ENCODE measurements at regions not wholly inside any gene's neighbourhood (a gene's known extent, or its start where the extent isn't known, plus 50 kb on each side); places are given as distances from the start of the nearest gene placed in this dataset.

GRCh38 chr14:31926652-31927347, 150.3 kb upstream of the ARHGAP5 start (continued):
- TF ChIP-seq SNAPC5 (CRISPR knock-in tag; IDR thresholded peaks at IDR 0.05) (no peak), ELF2 (CRISPR knock-in tag; IDR thresholded peaks at IDR 0.05) (no peak), ZNF717 (CRISPR knock-in tag; IDR thresholded peaks at IDR 0.05) (no peak), MTA2 (IDR thresholded peaks at IDR 0.05; ENCODE audit: low read depth) (no peak), WHSC1 (IDR thresholded peaks at IDR 0.05; ENCODE audit: low read length) (no peak)
- TF ChIP-seq, protein P1, sequence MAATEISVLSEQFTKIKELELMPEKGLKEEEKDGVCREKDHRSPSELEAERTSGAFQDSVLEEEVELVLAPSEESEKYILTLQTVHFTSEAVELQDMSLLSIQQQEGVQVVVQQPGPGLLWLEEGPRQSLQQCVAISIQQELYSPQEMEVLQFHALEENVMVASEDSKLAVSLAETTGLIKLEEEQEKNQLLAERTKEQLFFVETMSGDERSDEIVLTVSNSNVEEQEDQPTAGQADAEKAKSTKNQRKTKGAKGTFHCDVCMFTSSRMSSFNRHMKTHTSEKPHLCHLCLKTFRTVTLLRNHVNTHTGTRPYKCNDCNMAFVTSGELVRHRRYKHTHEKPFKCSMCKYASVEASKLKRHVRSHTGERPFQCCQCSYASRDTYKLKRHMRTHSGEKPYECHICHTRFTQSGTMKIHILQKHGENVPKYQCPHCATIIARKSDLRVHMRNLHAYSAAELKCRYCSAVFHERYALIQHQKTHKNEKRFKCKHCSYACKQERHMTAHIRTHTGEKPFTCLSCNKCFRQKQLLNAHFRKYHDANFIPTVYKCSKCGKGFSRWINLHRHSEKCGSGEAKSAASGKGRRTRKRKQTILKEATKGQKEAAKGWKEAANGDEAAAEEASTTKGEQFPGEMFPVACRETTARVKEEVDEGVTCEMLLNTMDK (IDR thresholded peaks at IDR 0.05; ENCODE audit: borderline replicate concordance, insufficient read depth, low read depth, low read length, poor library complexity, severe bottlenecking) = no peak

DNA sequence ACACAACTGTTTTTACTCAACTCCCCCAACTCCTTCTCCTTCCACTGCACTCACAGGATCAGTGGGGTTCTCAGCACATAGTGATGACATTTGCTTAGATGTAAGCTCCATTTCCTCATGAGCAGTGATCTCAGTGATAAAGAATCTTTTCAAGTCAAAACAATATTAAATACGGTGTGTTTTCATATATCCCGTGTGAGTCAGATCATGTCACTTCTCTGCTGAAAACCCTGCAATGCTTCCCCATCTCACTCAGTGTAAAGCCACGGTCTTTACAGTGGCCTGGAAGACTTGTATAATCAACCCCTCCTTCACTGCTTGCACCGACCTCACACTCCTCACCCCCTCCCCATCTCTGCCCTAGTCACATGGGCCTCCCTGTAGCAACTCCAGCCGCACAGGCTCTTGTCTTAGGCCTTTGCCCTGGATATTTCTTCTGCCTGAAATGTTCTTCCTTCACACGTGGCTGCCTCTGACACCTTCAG, 149.7 kb upstream of the ARHGAP5 start:
- ChIA-PET POLR2A (no interaction called here), CTCF (ENCODE audit: low intra/inter-chr PET ratio) (no interaction called here)
- H3K4me1 ChIP-seq (replicated peaks in 1 of 2; ENCODE audit: control insufficient read depth in 2 of 2, insufficient read depth in 2 of 2, low read length in 2 of 2) = no peaks in the 10 kb centered on the region
- no peaks in the 10 kb centered on the region for H4K20me1 ChIP-seq (replicated peaks; ENCODE audit: control insufficient read depth, insufficient read depth, low read length)
- H2AFZ ChIP-seq (ENCODE audit: low read depth, low read length) = peak overlapping the region; percentile 45; the same call in 1 of the 2 replicates
- no TSS peak for BruUV-seq (replicated peaks)
- H3K4me2 ChIP-seq (ENCODE audit: insufficient read depth, low read length) = no peak overlapping the region
- no peaks in the 10 kb centered on the region for H3K27me3 ChIP-seq (ENCODE audit: control insufficient read depth in 2 of 2, insufficient read depth in 2 of 2, low read length in 2 of 2)
- no peaks in the 10 kb centered on the region for H3K36me3 ChIP-seq (ENCODE audit: control insufficient read depth, insufficient read depth, low read length)
- no peak for FAIRE-seq
- TF ChIP-seq FOSL1 (tag; conservative IDR thresholded peaks at IDR 0.05) (0 out of 2 replicates have a peak, but pooled peaks have one; percentile 21), TAF1 (IDR thresholded peaks at IDR 0.05; ENCODE audit: control insufficient read depth, extremely low read depth, insufficient read depth, low read length, severe bottlenecking) (no peak), ZSCAN32 (CRISPR knock-in tag; IDR thresholded peaks at IDR 0.05) (no peak), BACH1 (tag; IDR thresholded peaks at IDR 0.05) (no peak), RAD51 (IDR thresholded peaks at IDR 0.05; ENCODE audit: borderline replicate concordance, low read depth) (no peak), ZNF695 (CRISPR knock-in tag; IDR thresholded peaks at IDR 0.05) (no peak)
- TF ChIP-seq, protein P2, sequence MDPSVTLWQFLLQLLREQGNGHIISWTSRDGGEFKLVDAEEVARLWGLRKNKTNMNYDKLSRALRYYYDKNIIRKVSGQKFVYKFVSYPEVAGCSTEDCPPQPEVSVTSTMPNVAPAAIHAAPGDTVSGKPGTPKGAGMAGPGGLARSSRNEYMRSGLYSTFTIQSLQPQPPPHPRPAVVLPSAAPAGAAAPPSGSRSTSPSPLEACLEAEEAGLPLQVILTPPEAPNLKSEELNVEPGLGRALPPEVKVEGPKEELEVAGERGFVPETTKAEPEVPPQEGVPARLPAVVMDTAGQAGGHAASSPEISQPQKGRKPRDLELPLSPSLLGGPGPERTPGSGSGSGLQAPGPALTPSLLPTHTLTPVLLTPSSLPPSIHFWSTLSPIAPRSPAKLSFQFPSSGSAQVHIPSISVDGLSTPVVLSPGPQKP (CRISPR knock-in tag; IDR thresholded peaks at IDR 0.05) = no peak
- no peaks in the 10 kb centered on the region for H3K9me3 ChIP-seq (replicated peaks; ENCODE audit: control insufficient read depth, insufficient read depth, low read depth, low read length)
- no peak for DNase-seq (ENCODE audit: extremely low read depth in 1 of 4, low spot score in 3 of 4)
- intact Hi-C loops (cut with micrococcal nuclease) = loop anchor here (2.0 kb wide), 1 partner anchor 325 kb away; no protein-coding TSS in a partner anchor
- H3K79me2 ChIP-seq (ENCODE audit: control insufficient read depth, insufficient read depth, low read length) = no peaks in the 10 kb centered on the region
- no peak for ATAC-seq
- 8% methylated on average over 6 of the region's 6 CpGs for WGBS (ENCODE audit: insufficient coverage, low coverage, missing lambda C conversion rate)
- no peak overlapping the region for H3K4me3 ChIP-seq
- no peaks in the 10 kb centered on the region for H3K9me1 ChIP-seq (ENCODE audit: control insufficient read depth, insufficient read depth, low read length)
- no peak overlapping the region for H3K9ac ChIP-seq (ENCODE audit: insufficient read depth in 1 of 2, low read depth in 2 of 2, low read length in 2 of 2)
- H3K27ac ChIP-seq (ENCODE audit: extremely low read depth, low read depth, low read length) = no peak overlapping the region
- in situ Hi-C loops (cut with MboI) = no loop called here
